HepG2 (cell line): ENCODE measurements at regions not wholly inside any gene's neighbourhood (a gene's known extent, or its start where the extent isn't known, plus 50 kb on each side); places are given as distances from the start of the nearest gene placed in this dataset.
A peak's percentile ranks its signal among the peaks of the same experiment; 100 is the strongest.

ENCODE experiments used
- ATAC-seq: fragments of 200-7000 bp; cut with Tn5 transposase; 3 replicates; pipeline ENCODE4 v1.9.1; 2020; ENCODE audit warnings: mild to moderate bottlenecking, moderate library complexity
- BruUV-seq: library from RNA; stranded (reverse); fragments of 400-500 nt; replicated peaks from 2 replicates; lab custom pipeline; 2021; lab: Mats Ljungman, UMichigan
- CTCF ChIA-PET: fragments of 300-600 bp; formaldehyde crosslinking; extraction: SDS; loops from one replicate; lab custom pipeline; 2021; ENCODE audit warnings: low total read pairs, inconsistent platforms, low intra/inter-chr PET ratio; lab: Yijun Ruan, JAX
- POLR2A ChIA-PET: fragments of 350-600 bp; sonication (Branson Sonifier 250); formaldehyde crosslinking; loops from one replicate; lab custom pipeline; 2020; ENCODE audit warnings: antibody characterized with exemption, inconsistent platforms; lab: Yijun Ruan, JAX
- DNase-seq: peaks from one replicate; pipeline ENCODE4 v3.0.0-alpha.2; 2015; ENCODE audit warnings: low spot score
- FAIRE-seq: peaks from 3 replicates; lab custom pipeline; 2011; peaks lifted over from hg19 to GRCh38; lab: Jason Lieb, UNC
- H2AFZ ChIP-seq: one replicate; pipeline ENCODE4 v1.6.1; 2011; ENCODE audit warnings: low read length, inconsistent platforms
- H3K27ac ChIP-seq: fragments of 300-600 bp; 3 replicates; pipeline ENCODE4 v1.8.0; 2011; ENCODE audit warnings: mixed run types, mild to moderate bottlenecking, mixed read lengths, low read length, inconsistent platforms; ENCODE audit not compliant: insufficient read depth; ENCODE audit errors: extremely low read length
- H3K27me3 ChIP-seq, 2 experiments: fragments of 200-600 bp in 1 of 2; 2 replicates in 1 of 2; 3 replicates in 1 of 2; pipeline versions ENCODE4 v1.6.0 to v1.8.0; 2011; ENCODE audit warnings: low read length in 2 of 2, mild to moderate bottlenecking in 2 of 2, moderate library complexity in 2 of 2, inconsistent platforms in 1 of 2; ENCODE audit not compliant: insufficient read depth in 2 of 2, control insufficient read depth in 1 of 2
- H3K36me3 ChIP-seq, 2 experiments: fragments of 200-600 bp in 1 of 2; replicated peaks in 1 of 2; 2 replicates in 1 of 2; 3 replicates in 1 of 2; pipeline versions ENCODE4 v1.5.1 to v1.8.0; 2011; ENCODE audit warnings: low read length in 2 of 2, inconsistent platforms in 1 of 2; ENCODE audit not compliant: insufficient read depth in 2 of 2, control insufficient read depth in 1 of 2
- H3K4me1 ChIP-seq: 2 replicates; pipeline ENCODE4 v1.5.1; 2012; ENCODE audit warnings: low read length, inconsistent platforms; ENCODE audit not compliant: insufficient read depth
- H3K4me2 ChIP-seq: 2 replicates; pipeline ENCODE4 v1.6.0; 2011; ENCODE audit warnings: low read depth, low read length, inconsistent platforms
- H3K4me3 ChIP-seq, 3 experiments: fragments of 200-600 bp in 1 of 3; sonication (generic), shearing (Covaris generic) in 1 of 3; replicated peaks in 1 of 3; 2 replicates each; pipeline ENCODE4 v1.5.1; 2011 to 2016; ENCODE audit warnings: low read length in 3 of 3, inconsistent platforms in 2 of 3, low read depth in 2 of 3, mild to moderate bottlenecking in 2 of 3, control low read depth in 1 of 3, mixed read lengths in 1 of 3; ENCODE audit not compliant: insufficient read depth in 1 of 3
- H3K79me2 ChIP-seq: one replicate; pipeline ENCODE4 v1.6.1; 2011; ENCODE audit warnings: low read length, inconsistent platforms; ENCODE audit not compliant: insufficient read depth
- H3K9ac ChIP-seq: 2 replicates; pipeline ENCODE4 v1.6.0; 2011; ENCODE audit warnings: mild to moderate bottlenecking, low read depth, low read length, inconsistent platforms; ENCODE audit not compliant: insufficient read depth
- H3K9me3 ChIP-seq: 2 replicates; pipeline ENCODE4 v1.5.1; 2012; ENCODE audit warnings: mild to moderate bottlenecking, low read length
- H4K20me1 ChIP-seq: 2 replicates; pipeline ENCODE4 v1.6.0; 2011; ENCODE audit warnings: inconsistent platforms, mild to moderate bottlenecking, low read length, moderate library complexity; ENCODE audit not compliant: insufficient read depth
- GATAD1 ChIP-seq: IDR thresholded peaks from 2 replicates; pipeline ENCODE4 v1.6.1; 2016; ENCODE audit warnings: missing genetic modification reagents, missing compliant biosample characterization
- HMGA1 ChIP-seq: sonication (generic); formaldehyde crosslinking; conservative IDR thresholded peaks from 2 replicates; pipeline ENCODE4 v1.4.0; 2020; ENCODE audit warnings: missing genetic modification reagents
- ISX ChIP-seq: sonication (generic); formaldehyde crosslinking; conservative IDR thresholded peaks from 2 replicates; pipeline ENCODE4 v1.5.0; 2020; ENCODE audit warnings: missing genetic modification reagents
- MTA1 ChIP-seq: sonication (generic); formaldehyde crosslinking; IDR thresholded peaks from 2 replicates; pipeline ENCODE4 v1.4.0; 2020; ENCODE audit warnings: missing genetic modification reagents, mild to moderate bottlenecking, borderline replicate concordance
- PATZ1 ChIP-seq: sonication (generic); formaldehyde crosslinking; IDR thresholded peaks from 2 replicates; pipeline ENCODE4 v1.4.0; 2020; ENCODE audit warnings: missing genetic modification reagents
- SIX1 ChIP-seq: sonication (generic); formaldehyde crosslinking; IDR thresholded peaks from 2 replicates; pipeline ENCODE4 v1.4.0; 2020; ENCODE audit warnings: missing genetic modification reagents, borderline replicate concordance
- SP5 ChIP-seq: IDR thresholded peaks from 2 replicates; pipeline ENCODE4 v1.6.1; 2016; ENCODE audit warnings: low read depth, borderline replicate concordance
- TBX3 ChIP-seq: fragments of 450-650 bp; IDR thresholded peaks from 2 replicates; pipeline ENCODE4 v1.6.1; 2017; ENCODE audit warnings: antibody characterized with exemption, mild to moderate bottlenecking, inconsistent platforms, borderline replicate concordance
- ZBTB7A ChIP-seq: sonication (generic); formaldehyde crosslinking; IDR thresholded peaks from 2 replicates; pipeline ENCODE4 v1.8.0; 2022; ENCODE audit warnings: mild to moderate bottlenecking, missing genetic modification reagents
- ZNF296 ChIP-seq: sonication (generic); formaldehyde crosslinking; conservative IDR thresholded peaks from 2 replicates; pipeline ENCODE4 v1.5.0; 2020; ENCODE audit warnings: mild to moderate bottlenecking, missing genetic modification reagents
- ZNF609 ChIP-seq: sonication (generic); formaldehyde crosslinking; IDR thresholded peaks from 2 replicates; pipeline ENCODE4 v1.4.0; 2020; ENCODE audit warnings: mild to moderate bottlenecking, missing genetic modification reagents, borderline replicate concordance
- WGBS: methylation state at CpG from one replicate; pipeline ENCODE4 v1.1.6; 2017; ENCODE audit warnings: low lambda C conversion rate; 5-methylcytosine and 5-hydroxymethylcytosine counted together
- in situ Hi-C: cut with HindIII; loops from 2 replicates; pipeline ENCODE4 v1.10.0; 2017; ENCODE audit warnings: low pct_unique_long_range_greater_than_20kb; ENCODE audit not compliant: extremely low pct_ligation_motif_present
- intact Hi-C: fragments of 100-400 bp; cut with micrococcal nuclease; formaldehyde crosslinking; loops from one replicate; pipeline ENCODE4 v1.10.0; 2022; ENCODE audit not compliant: unreplicated experiment
- TF ChIP-seq, protein P1 (sequence below): sonication (generic); formaldehyde crosslinking; IDR thresholded peaks from 2 replicates; pipeline ENCODE4 v1.5.1; 2020; ENCODE audit warnings: mild to moderate bottlenecking, missing genetic modification reagents, moderate library complexity

- no peak overlapping the region for H3K27ac ChIP-seq
- no peaks in the 10 kb centered on the region for H4K20me1 ChIP-seq
- ChIA-PET CTCF (no interaction called here), POLR2A (interaction anchor here (0.6 kb wide), 1 partner anchor 509 kb away, joined by 3 read pairs; no protein-coding TSS in a partner anchor)
- H3K4me3 ChIP-seq, result peak overlapping the region in 1 of 3 experiments; percentile 0; a peak in 1 of 6 replicates
- H2AFZ ChIP-seq, result no peak overlapping the region
- peak overlapping the region; percentile 1; the same call in 1 of the 2 replicates for H3K4me2 ChIP-seq
- 40% methylated on average over 16 of the region's 23 CpGs for WGBS
- peaks cover 28 to 96% of the 10 kb centered on the region in 2 experiments for H3K27me3 ChIP-seq
- peak; percentile 69 for ATAC-seq
- FAIRE-seq, result no peak
- in situ Hi-C loops, result no loop called here
- no peak overlapping the region for H3K9ac ChIP-seq
- no peaks in the 10 kb centered on the region for H3K79me2 ChIP-seq
- intact Hi-C loops, result no loop called here
- H3K4me1 ChIP-seq, result peaks cover 4% of the 10 kb centered on the region; the same call in 1 of the 2 replicates
- no peaks in the 10 kb centered on the region for H3K36me3 ChIP-seq
- no TSS peak for BruUV-seq
- no peaks in the 10 kb centered on the region for H3K9me3 ChIP-seq
- DNase-seq, result no peak
- no peak for TF ChIP-seq ZNF296 (CRISPR knock-in tag)
- TF ChIP-seq, protein P1, sequence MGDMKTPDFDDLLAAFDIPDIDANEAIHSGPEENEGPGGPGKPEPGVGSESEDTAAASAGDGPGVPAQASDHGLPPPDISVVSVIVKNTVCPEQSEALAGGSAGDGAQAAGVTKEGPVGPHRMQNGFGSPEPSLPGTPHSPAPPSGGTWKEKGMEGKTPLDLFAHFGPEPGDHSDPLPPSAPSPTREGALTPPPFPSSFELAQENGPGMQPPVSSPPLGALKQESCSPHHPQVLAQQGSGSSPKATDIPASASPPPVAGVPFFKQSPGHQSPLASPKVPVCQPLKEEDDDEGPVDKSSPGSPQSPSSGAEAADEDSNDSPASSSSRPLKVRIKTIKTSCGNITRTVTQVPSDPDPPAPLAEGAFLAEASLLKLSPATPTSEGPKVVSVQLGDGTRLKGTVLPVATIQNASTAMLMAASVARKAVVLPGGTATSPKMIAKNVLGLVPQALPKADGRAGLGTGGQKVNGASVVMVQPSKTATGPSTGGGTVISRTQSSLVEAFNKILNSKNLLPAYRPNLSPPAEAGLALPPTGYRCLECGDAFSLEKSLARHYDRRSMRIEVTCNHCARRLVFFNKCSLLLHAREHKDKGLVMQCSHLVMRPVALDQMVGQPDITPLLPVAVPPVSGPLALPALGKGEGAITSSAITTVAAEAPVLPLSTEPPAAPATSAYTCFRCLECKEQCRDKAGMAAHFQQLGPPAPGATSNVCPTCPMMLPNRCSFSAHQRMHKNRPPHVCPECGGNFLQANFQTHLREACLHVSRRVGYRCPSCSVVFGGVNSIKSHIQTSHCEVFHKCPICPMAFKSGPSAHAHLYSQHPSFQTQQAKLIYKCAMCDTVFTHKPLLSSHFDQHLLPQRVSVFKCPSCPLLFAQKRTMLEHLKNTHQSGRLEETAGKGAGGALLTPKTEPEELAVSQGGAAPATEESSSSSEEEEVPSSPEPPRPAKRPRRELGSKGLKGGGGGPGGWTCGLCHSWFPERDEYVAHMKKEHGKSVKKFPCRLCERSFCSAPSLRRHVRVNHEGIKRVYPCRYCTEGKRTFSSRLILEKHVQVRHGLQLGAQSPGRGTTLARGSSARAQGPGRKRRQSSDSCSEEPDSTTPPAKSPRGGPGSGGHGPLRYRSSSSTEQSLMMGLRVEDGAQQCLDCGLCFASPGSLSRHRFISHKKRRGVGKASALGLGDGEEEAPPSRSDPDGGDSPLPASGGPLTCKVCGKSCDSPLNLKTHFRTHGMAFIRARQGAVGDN (CRISPR knock-in tag), result peak; percentile 39
- TF ChIP-seq GATAD1, result no peak
- no peak for TF ChIP-seq ISX (CRISPR knock-in tag)
- TF ChIP-seq SP5 (CRISPR knock-in tag), result no peak
- TF ChIP-seq ZBTB7A, result 0 out of 2 replicates have a peak, but pooled peaks have one; percentile 34
- no peak for TF ChIP-seq TBX3
- TF ChIP-seq MTA1, result peak; percentile 24; the same call in 1 of the 2 replicates
- TF ChIP-seq PATZ1 (CRISPR knock-in tag), result no peak
- TF ChIP-seq SIX1 (CRISPR knock-in tag), result peak; percentile 49; the same call in 1 of the 2 replicates
- no peak for TF ChIP-seq ZNF609 (CRISPR knock-in tag)
- no peak for TF ChIP-seq HMGA1
Measured at GRCh38 chr6:169937389-169938261, 186.2 kb downstream of the ERMARD start.
